BJ (cell line): ENCODE measurements at regions not wholly inside any gene's neighbourhood (a gene's known extent, or its start where the extent isn't known, plus 50 kb on each side); places are given as distances from the start of the nearest gene placed in this dataset.

Experiments used
- CTCF ChIA-PET: fragments of 350-600 bp; formaldehyde crosslinking; extraction: SDS; loops from one replicate; lab custom pipeline; 2021; ENCODE audit warnings: antibody characterized with exemption, inconsistent platforms; lab: Yijun Ruan, JAX
- POLR2A ChIA-PET: fragments of 300-600 bp; sonication (Branson Sonifier 250); formaldehyde crosslinking; extraction: SDS; loops from one replicate; lab custom pipeline; 2021; ENCODE audit warnings: antibody characterized with exemption; lab: Charles Lee
- DNase-seq: peaks from one replicate; pipeline ENCODE4 v3.0.0-alpha.2; 2011; ENCODE audit warnings: low read depth
- H3K27me3 ChIP-seq: 2 replicates; pipeline ENCODE4 v1.6.0; 2011; ENCODE audit warnings: low read length; ENCODE audit not compliant: control insufficient read depth, insufficient read depth
- H3K36me3 ChIP-seq: 2 replicates; pipeline ENCODE4 v1.5.1; 2011; ENCODE audit warnings: low read length; ENCODE audit not compliant: control insufficient read depth, insufficient read depth
- H3K4me3 ChIP-seq: 2 replicates; pipeline ENCODE4 v1.5.1; 2011; ENCODE audit warnings: low read depth, mild to moderate bottlenecking, control low read depth, low read length
- TF ChIP-seq, protein P1 (sequence below): IDR thresholded peaks from 2 replicates; pipeline ENCODE4 v1.5.1; 2011; ENCODE audit warnings: low read depth, mild to moderate bottlenecking, control low read depth, inconsistent platforms, low read length, moderate library complexity; ENCODE audit not compliant: insufficient read depth

DNA sequence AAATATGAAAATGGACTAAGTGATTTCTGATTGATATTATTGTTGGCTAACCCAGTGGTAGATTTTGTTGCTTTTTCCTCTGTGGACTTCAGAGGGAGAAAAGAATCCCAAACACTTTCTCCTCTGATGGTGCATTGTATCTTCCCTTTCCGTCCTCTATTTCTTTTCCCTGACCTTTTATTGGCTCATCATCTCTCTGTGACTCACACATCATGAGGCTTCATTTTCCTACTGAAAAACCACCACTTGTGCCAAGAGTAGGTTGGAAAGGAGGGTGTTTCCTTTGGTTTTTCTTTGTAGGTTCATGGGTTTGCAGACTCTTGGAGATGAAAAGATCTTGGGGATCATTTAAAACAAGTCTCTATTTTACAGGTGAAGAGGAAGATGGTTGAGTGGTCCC lies 311.7 kb upstream of the JAG1 start:
- TF ChIP-seq, protein P1, sequence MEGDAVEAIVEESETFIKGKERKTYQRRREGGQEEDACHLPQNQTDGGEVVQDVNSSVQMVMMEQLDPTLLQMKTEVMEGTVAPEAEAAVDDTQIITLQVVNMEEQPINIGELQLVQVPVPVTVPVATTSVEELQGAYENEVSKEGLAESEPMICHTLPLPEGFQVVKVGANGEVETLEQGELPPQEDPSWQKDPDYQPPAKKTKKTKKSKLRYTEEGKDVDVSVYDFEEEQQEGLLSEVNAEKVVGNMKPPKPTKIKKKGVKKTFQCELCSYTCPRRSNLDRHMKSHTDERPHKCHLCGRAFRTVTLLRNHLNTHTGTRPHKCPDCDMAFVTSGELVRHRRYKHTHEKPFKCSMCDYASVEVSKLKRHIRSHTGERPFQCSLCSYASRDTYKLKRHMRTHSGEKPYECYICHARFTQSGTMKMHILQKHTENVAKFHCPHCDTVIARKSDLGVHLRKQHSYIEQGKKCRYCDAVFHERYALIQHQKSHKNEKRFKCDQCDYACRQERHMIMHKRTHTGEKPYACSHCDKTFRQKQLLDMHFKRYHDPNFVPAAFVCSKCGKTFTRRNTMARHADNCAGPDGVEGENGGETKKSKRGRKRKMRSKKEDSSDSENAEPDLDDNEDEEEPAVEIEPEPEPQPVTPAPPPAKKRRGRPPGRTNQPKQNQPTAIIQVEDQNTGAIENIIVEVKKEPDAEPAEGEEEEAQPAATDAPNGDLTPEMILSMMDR, result no peak
- no peaks in the 10 kb centered on the region for H3K36me3 ChIP-seq
- no peak for DNase-seq
- POLR2A ChIA-PET, result no interaction called here
- no peak overlapping the region for H3K4me3 ChIP-seq
- CTCF ChIA-PET, result no interaction called here
- H3K27me3 ChIP-seq, result no peaks in the 10 kb centered on the region

DNA sequence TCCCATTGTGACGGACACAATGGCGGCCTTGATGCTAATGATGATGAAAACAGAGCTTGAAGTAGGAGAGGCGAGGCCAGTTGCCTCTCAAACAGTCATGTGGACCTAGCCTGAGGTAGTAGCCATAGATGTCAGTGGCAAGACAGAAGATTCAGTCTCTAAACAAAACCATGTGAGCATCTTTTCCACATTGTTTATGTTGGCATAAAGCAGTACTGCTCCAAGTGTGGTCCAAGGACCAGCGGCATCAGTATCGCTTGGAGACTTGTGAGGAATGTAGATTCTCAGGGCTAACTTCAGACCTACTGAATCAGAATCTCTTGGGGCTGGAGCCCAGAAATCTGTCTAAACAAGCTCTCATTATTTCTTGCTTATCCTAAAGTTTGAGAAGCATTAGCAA lies 312.8 kb upstream of the JAG1 start:
- H3K4me3 ChIP-seq, result no peak overlapping the region
- ChIA-PET POLR2A (no interaction called here), CTCF (interaction anchor here (1.1 kb wide), 1 partner anchor 45 kb away, joined by 3 read pairs; no protein-coding TSS in a partner anchor)
- no peaks in the 10 kb centered on the region for H3K27me3 ChIP-seq
- no peak for DNase-seq
- no peaks in the 10 kb centered on the region for H3K36me3 ChIP-seq
- TF ChIP-seq, protein P1, result no peak

DNA sequence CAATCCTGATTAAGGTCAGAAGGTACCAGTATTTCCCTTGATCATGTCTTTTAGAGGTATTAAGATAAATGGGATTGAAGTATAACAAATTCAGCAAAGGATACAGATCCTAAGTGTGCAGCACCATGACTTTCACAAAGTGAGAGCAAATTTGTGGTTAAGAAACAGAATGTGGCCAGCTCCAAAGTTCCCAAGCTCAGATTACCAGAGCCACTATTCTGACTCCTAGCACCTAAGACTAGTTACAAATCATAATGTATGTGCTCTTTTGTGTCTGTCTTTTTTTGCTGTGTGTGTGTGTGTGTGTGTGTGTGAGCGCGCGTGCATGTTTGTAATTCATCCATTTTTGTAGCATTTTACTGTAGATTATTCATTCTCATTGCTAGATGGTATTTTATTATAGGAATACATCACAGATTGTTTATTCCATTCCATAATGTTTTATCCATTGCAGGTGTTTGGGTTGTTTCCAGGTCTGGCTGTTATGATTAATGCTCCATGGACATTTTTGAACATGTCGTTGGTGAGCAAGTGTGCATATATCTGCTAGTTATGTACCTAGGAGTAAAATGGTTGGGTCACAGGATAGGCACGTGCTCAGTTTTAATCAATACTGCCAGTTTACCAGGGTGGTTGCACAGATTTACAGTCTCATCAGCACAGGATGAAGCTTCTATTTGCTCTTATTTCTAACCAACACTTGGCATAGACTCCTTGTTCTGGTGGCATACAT lies 314.0 kb upstream of the JAG1 start:
- POLR2A ChIA-PET, result no interaction called here
- CTCF ChIA-PET, result interaction anchor here (1.1 kb wide), 1 partner anchor 43 kb away, joined by 3 read pairs; no protein-coding TSS in a partner anchor
- H3K4me3 ChIP-seq, result no peak overlapping the region
- H3K36me3 ChIP-seq, result no peaks in the 10 kb centered on the region
- DNase-seq, result no peak
- TF ChIP-seq, protein P1, result no peak
- H3K27me3 ChIP-seq, result no peaks in the 10 kb centered on the region

DNA sequence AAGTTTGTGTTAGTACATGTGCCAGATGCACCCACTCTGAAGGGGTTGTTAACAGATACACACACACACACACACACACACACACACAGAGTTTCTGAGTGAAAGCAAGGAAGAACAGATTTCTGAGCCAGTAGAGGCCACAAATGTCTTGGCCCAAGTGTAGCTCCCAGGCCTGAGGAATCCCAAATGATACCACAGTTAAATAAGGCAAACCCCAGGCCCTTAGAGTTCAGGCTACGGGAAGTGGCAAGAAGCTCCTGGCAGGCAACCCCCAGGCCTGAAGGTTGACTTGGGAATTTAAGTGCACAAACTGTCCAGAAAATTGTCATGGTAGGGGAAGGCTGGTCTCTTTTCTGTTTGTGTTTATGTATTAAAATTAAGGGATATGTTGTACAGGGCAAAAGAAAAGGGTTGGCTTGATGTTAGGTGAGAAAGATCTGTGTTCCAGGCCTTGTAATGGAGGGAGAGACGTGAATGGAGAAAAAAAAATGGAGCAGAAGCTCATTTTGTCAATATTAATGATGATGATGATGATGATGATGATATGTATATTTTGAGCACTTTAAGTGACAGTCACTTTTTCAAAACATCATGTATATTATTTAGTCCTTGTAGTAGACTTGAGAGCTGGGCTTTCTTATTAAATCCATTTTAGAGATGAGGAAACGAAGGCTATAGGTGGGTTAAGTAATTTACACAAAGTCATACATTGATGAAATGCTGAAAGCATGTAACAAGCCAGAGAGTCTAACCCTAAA lies 317.0 kb upstream of the JAG1 start:
- POLR2A ChIA-PET, result interaction anchor here (0.6 kb wide), 1 partner anchor 172 kb away, joined by 5 read pairs; no protein-coding TSS in a partner anchor
- no peak for DNase-seq

DNA sequence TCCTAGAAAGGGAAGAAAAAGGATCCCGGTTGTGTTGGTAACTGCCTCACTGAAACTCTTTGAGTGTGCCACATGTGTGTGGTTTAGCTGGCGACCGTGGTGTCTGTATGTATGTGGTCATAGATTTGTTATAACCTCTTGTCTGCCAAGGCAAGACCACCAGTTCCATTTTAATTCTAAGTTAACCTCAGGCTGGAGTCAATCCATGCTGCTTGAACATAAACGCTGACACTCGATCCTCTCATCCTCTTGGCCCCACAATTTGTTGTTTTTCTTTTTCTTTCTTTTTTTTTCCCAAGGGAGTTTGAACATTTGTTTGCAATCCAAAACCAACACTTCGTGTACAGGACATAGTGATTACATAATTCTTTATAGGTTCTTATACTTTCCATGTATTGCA lies 318.9 kb upstream of the JAG1 start:
- TF ChIP-seq, protein P1, result no peak
- Histone ChIP-seq H3K36me3 (no peaks in the 10 kb centered on the region), H3K4me3 (no peak overlapping the region), H3K27me3 (no peaks in the 10 kb centered on the region)
- CTCF ChIA-PET, result no interaction called here
- DNase-seq, result no peak
- POLR2A ChIA-PET, result no interaction called here

More for the DNA sequence above, 317.0 kb upstream of the JAG1 start:
- CTCF ChIA-PET, result no interaction called here
- TF ChIP-seq, protein P1, result no peak
- Histone ChIP-seq H3K4me3 (no peak overlapping the region), H3K27me3 (no peaks in the 10 kb centered on the region), H3K36me3 (no peaks in the 10 kb centered on the region)
